ENCODE measurements at regions not wholly inside any gene's neighbourhood (a gene's known extent, or its start where the extent isn't known, plus 50 kb on each side); places are given as distances from the start of the nearest gene placed in this dataset.

GRCh38 chr12:92019491-92020277 is 126.0 kb downstream of the BTG1 start:
- Histone ChIP-seq H3K79me2 (no peaks in the 10 kb centered on the region), H3K4me3 (no peak overlapping the region), H3K4me2 (no peak overlapping the region), H4K20me1 (ENCODE audit: insufficient read depth, poor library complexity, severe bottlenecking) (no peaks in the 10 kb centered on the region), H3K27ac (no peak overlapping the region), H3K9me2 (replicated peaks; ENCODE audit: insufficient read depth) (no peaks in the 10 kb centered on the region), H2AFZ (no peak overlapping the region), H3K4me1 (ENCODE audit: insufficient read depth) (no peaks in the 10 kb centered on the region), H3K9me3 (ENCODE audit: low read depth) (no peaks in the 10 kb centered on the region), H3K36me3 (replicated peaks; ENCODE audit: insufficient read depth, low read depth) (no peaks in the 10 kb centered on the region), H3K27me3 (no peaks in the 10 kb centered on the region)
- TF ChIP-seq CTCF (IDR thresholded peaks at IDR 0.05; ENCODE audit: poor library complexity) (no peak), EZH2phosphoT487 (IDR thresholded peaks at IDR 0.05; ENCODE audit: low read depth, severe bottlenecking, unreplicated experiment) (peak; percentile 46), EZH2 (IDR thresholded peaks at IDR 0.05; ENCODE audit: borderline replicate concordance) (no peak)
- WGBS (ENCODE audit: low lambda C conversion rate, missing lambda C conversion rate): 60% methylated on average over 3 of the region's 3 CpGs
- no peak for DNase-seq (ENCODE audit: low spot score)

DNA sequence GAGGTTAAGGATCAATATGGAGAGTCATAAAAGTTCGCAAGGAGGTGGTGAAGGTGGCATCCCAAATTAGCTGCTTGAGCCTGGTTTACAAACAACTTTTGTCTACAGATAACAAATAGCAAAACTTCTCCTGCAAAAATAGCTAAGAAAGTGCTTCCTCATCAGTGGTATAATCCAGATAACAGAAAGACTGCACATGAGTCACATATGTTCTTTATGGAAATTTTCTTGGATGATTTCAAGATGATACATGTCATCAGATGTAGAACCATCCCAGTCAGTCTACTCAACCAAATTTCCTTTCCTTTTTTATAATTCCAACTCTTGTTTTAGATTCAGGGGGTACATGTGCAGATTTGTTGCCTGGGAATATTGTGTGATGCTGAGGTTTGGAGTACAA is 133.0 kb downstream of the BTG1 start:
- WGBS (ENCODE audit: low lambda C conversion rate, missing lambda C conversion rate): 83% methylated on average over 1 of the region's 1 CpG
- Histone ChIP-seq H3K36me3 (replicated peaks; ENCODE audit: insufficient read depth, low read depth) (no peaks in the 10 kb centered on the region), H2AFZ (no peak overlapping the region)

DNA sequence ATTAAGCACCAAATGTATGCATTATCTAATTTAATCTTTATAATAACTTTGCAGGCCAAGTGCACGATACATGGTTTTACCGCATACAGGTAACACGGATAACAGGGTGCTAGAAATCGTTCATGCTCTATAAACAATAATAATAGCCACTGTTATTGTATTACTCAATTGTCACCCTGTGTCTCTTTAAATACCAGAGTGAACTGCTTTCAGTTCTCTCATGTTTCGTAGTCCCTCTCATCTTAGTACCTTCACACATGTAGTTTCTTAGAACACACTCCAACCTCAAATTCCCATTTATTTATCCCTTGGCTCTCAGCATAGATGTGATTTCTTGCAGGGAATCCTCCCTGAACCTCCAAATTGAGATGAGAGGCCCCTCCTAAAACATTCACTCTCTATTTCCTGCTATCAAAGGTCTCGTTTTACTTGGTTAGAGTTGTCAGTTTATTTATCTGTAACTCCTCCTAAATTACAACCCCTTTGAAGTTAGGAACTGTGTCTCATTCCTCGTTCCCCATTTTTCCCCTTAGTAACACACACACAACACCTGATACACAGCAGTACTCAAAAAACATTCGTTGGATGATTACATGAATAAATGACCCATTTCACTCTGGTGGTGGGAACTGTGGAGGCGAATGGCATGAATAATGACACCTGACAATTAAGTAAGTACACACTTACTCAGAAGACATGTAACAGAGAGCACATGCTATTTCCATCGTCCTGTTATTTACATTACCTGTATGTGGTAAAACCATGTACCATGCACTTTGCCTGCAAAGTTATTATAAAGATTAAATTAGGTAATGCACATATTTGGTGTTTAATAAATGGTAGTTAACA is 134.6 kb downstream of the BTG1 start:
- H3K27ac ChIP-seq: no peak overlapping the region
- no peak for DNase-seq (ENCODE audit: low spot score)
- H3K4me1 ChIP-seq (ENCODE audit: insufficient read depth): no peaks in the 10 kb centered on the region
- 88% methylated on average over 10 of the region's 10 CpGs for WGBS (ENCODE audit: low lambda C conversion rate, missing lambda C conversion rate)
- H3K9me2 ChIP-seq (replicated peaks; ENCODE audit: insufficient read depth): no peaks in the 10 kb centered on the region
- H3K36me3 ChIP-seq (replicated peaks; ENCODE audit: insufficient read depth, low read depth): no peaks in the 10 kb centered on the region
- H3K79me2 ChIP-seq: no peaks in the 10 kb centered on the region
- no peak overlapping the region for H2AFZ ChIP-seq
- TF ChIP-seq EZH2phosphoT487 (IDR thresholded peaks at IDR 0.05; ENCODE audit: low read depth, severe bottlenecking, unreplicated experiment) (no peak), CTCF (IDR thresholded peaks at IDR 0.05; ENCODE audit: poor library complexity) (no peak), EZH2 (IDR thresholded peaks at IDR 0.05; ENCODE audit: borderline replicate concordance) (no peak)
- H3K9me3 ChIP-seq (ENCODE audit: low read depth): no peaks in the 10 kb centered on the region
- H3K27me3 ChIP-seq: no peaks in the 10 kb centered on the region
- H3K4me3 ChIP-seq: no peak overlapping the region
- no peak overlapping the region for H3K4me2 ChIP-seq
- no peaks in the 10 kb centered on the region for H4K20me1 ChIP-seq (ENCODE audit: insufficient read depth, poor library complexity, severe bottlenecking)

More for the DNA sequence above, 133.0 kb downstream of the BTG1 start:
- Histone ChIP-seq H3K9me3 (ENCODE audit: low read depth) (no peaks in the 10 kb centered on the region), H3K4me1 (ENCODE audit: insufficient read depth) (no peaks in the 10 kb centered on the region), H3K79me2 (no peaks in the 10 kb centered on the region), H3K4me3 (no peak overlapping the region), H3K27ac (no peak overlapping the region), H3K9me2 (replicated peaks; ENCODE audit: insufficient read depth) (no peaks in the 10 kb centered on the region), H3K4me2 (no peak overlapping the region), H4K20me1 (ENCODE audit: insufficient read depth, poor library complexity, severe bottlenecking) (no peaks in the 10 kb centered on the region), H3K27me3 (no peaks in the 10 kb centered on the region)
- TF ChIP-seq EZH2phosphoT487 (IDR thresholded peaks at IDR 0.05; ENCODE audit: low read depth, severe bottlenecking, unreplicated experiment): no peak
- no peak for TF ChIP-seq CTCF (IDR thresholded peaks at IDR 0.05; ENCODE audit: poor library complexity)
- no peak for TF ChIP-seq EZH2 (IDR thresholded peaks at IDR 0.05; ENCODE audit: borderline replicate concordance)
- DNase-seq (ENCODE audit: low spot score): no peak

Measured in hepatocyte (in vitro differentiated cells).